ENCODE measurements at regions not wholly inside any gene's neighbourhood (a gene's known extent, or its start where the extent isn't known, plus 50 kb on each side); places are given as distances from the start of the nearest gene placed in this dataset.
A peak's percentile ranks its signal among the peaks of the same experiment; 100 is the strongest.

GRCh38 chr5:74152625-74153254 lies 487.8 kb downstream of the ENC1 start:
- Histone ChIP-seq H3K4me3 (no peak overlapping the region), H3K36me3 (ENCODE audit: low read depth, missing control alignments) (no peaks in the 10 kb centered on the region), H3K4me1 (peaks cover 5% of the 10 kb centered on the region), H3K27me3 (no peaks in the 10 kb centered on the region), H3K9me3 (no peaks in the 10 kb centered on the region), H3K27ac (no peak overlapping the region)
- no peak for TF ChIP-seq POLR2A (IDR thresholded peaks at IDR 0.05)
- TF ChIP-seq CTCF (IDR thresholded peaks at IDR 0.05) = no peak
- WGBS, 2 donors = 63 to 64% methylated on average over 6 of the region's 6 CpGs
- intact Hi-C loops (cut with DNase I; ENCODE audit: low total_unique reads) = no loop called here
- no peak for DNase-seq

GRCh38 chr5:74152136-74152535 lies 488.4 kb downstream of the ENC1 start:
- TF ChIP-seq CTCF (IDR thresholded peaks at IDR 0.05) = no peak
- no peak for TF ChIP-seq POLR2A (IDR thresholded peaks at IDR 0.05)
- peaks cover 7% of the 10 kb centered on the region for H3K4me1 ChIP-seq
- WGBS, 2 donors = 83 to 89% methylated on average over 4 of the region's 4 CpGs
- intact Hi-C loops (cut with DNase I; ENCODE audit: low total_unique reads) = no loop called here
- no peaks in the 10 kb centered on the region for H3K27me3 ChIP-seq
- H3K27ac ChIP-seq = no peak overlapping the region
- H3K4me3 ChIP-seq = no peak overlapping the region
- H3K9me3 ChIP-seq = no peaks in the 10 kb centered on the region
- no peak for DNase-seq
- H3K36me3 ChIP-seq (ENCODE audit: low read depth, missing control alignments) = no peaks in the 10 kb centered on the region

GRCh38 chr5:74149395-74149794 lies 491.1 kb downstream of the ENC1 start:
- Histone ChIP-seq H3K4me1 (peaks cover 7% of the 10 kb centered on the region), H3K36me3 (ENCODE audit: low read depth, missing control alignments) (no peaks in the 10 kb centered on the region), H3K4me3 (no peak overlapping the region), H3K27ac (no peak overlapping the region), H3K27me3 (no peaks in the 10 kb centered on the region), H3K9me3 (no peaks in the 10 kb centered on the region)
- WGBS, 2 donors = 50 to 56% methylated on average over 3 of the region's 3 CpGs
- intact Hi-C loops (cut with DNase I; ENCODE audit: low total_unique reads) = no loop called here
- TF ChIP-seq POLR2A (IDR thresholded peaks at IDR 0.05) (no peak), CTCF (IDR thresholded peaks at IDR 0.05) (no peak)
- DNase-seq = peak; percentile 23

GRCh38 chr5:74148321-74148720 lies 492.2 kb downstream of the ENC1 start:
- TF ChIP-seq CTCF (IDR thresholded peaks at IDR 0.05) (no peak), POLR2A (IDR thresholded peaks at IDR 0.05) (no peak)
- Histone ChIP-seq H3K27ac (no peak overlapping the region), H3K36me3 (ENCODE audit: low read depth, missing control alignments) (no peaks in the 10 kb centered on the region), H3K9me3 (no peaks in the 10 kb centered on the region), H3K27me3 (no peaks in the 10 kb centered on the region), H3K4me1 (peaks cover 7% of the 10 kb centered on the region), H3K4me3 (no peak overlapping the region)
- no peak for DNase-seq
- intact Hi-C loops (cut with DNase I; ENCODE audit: low total_unique reads) = no loop called here

- intact Hi-C loops (cut with DNase I; ENCODE audit: low total_unique reads) = no loop called here
- Histone ChIP-seq H3K36me3 (ENCODE audit: low read depth, missing control alignments) (no peaks in the 10 kb centered on the region), H3K27me3 (no peaks in the 10 kb centered on the region), H3K4me1 (peaks cover 7% of the 10 kb centered on the region), H3K9me3 (no peaks in the 10 kb centered on the region), H3K4me3 (no peak overlapping the region), H3K27ac (no peak overlapping the region)
- TF ChIP-seq CTCF (IDR thresholded peaks at IDR 0.05) (no peak), POLR2A (IDR thresholded peaks at IDR 0.05) (no peak)
- 83 to 100% methylated on average over 1 of the region's 1 CpG for WGBS, 2 donors
- DNase-seq = no peak
These were observed 493.7 kb downstream of the ENC1 start for GRCh38 chr5:74146796-74147195.

Measured in testis (tissue), 2 donors.